CD4-positive, alpha-beta T cell treated with Interleukin-4 for 4 hours (primary cell): ENCODE measurements at regions not wholly inside any gene's neighbourhood (a gene's known extent, or its start where the extent isn't known, plus 50 kb on each side); places are given as distances from the start of the nearest gene placed in this dataset.

Experiments
- DNase-seq: peaks from one replicate; pipeline ENCODE4 v3.0.0-alpha.2; 2020

- no peak for DNase-seq
Measured at GRCh38 chr2:217097346-217097745, 237.5 kb upstream of the TNP1 start.

GRCh38 chr2:217096474-217097225, 236.8 kb upstream of the TNP1 start:
- DNase-seq: no peak

DNA sequence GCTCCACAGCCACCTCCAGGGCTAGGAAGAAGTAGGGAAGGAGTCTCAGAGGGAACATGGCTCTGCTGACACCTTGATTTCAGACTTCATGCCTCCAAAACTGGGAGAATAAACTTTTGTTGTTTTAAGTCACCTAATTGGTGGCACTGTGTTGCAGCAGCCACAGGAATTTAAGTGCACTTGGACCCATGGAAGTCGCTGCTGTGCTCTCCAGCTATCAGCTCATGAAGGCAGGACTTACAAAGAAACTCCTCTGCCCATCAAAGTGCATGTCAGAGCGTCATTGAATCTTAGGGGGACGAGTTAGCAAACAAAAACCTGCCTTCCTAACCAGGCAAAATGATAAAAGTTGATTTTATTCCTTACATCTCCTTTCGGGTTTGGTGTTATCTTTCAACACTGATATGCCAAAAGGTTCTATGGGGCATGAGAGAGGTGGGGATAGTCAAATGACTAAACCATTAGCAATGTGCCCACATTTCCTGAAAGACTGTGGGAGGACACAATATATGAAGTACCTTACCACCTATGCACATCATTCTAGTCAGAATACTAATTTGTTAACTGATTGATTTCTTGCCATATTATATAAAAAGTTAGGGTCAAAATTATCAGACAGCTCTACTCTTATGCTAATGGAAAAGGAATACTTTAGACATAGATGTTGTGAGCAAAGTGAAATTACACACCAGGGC, 235.8 kb upstream of the TNP1 start:
- no peak for DNase-seq

GRCh38 chr2:217092710-217093379, 233.0 kb upstream of the TNP1 start:
- DNase-seq: no peak

- DNase-seq: no peak
Measured at GRCh38 chr2:217091531-217091930, 231.7 kb upstream of the TNP1 start.

DNA sequence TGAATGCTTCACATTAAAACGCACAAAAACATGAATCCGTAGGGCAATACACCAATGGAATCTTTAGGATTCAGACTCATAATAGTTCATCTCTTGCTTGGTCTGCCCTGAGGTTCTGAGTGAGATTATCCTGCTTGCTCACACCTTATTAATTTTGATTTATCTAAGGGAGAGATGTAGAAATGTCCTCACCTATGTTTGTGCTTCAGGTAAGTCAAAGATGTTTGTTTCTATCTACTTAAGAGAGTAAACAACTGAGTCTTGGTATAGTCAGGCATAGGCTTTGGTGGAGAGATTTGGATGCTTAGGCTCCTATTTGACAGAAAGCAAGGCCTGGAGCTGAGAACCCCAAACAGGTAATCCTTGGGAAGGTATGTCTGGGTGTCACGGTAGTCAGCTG, 231.0 kb upstream of the TNP1 start:
- DNase-seq: no peak

DNA sequence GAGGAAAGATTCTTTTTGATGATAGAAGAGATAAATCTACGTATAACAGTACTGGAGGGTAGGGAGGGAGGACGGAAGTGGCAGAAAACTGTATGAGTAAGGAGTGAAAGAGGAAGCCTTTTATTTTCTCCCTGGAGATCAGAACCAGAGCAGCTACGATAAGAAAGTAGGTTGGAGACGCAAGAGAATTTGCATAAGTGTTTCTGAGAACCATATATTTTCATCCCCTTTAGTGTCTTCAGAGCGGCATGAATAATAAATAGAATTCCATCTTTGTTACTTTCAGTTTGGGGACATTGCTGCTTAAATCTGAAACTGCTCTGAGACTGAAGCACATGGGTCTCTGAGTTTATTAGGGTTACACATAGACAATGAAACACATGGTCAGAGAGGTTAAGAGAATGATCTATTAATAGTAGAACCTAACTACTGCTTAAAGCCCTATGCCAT, 230.2 kb upstream of the TNP1 start:
- no peak for DNase-seq

DNA sequence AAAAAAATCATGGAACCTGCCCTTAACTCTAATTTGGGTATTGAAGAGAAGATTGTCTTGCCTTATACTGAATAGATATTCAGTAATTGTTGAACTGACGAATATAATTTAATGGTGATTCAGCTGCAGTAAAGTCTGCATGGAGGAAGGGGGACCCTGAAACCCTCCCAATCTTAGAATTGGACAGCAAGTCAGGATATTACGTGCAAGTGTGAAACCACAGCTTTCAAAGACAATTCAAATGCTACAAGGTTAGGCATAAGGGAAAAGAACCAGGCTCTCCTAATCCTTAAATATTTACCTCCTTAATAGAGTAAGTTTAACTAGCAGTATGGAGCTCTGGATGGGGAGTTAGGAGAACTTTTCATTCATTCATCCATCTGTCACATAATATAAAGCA, 226.9 kb upstream of the TNP1 start:
- DNase-seq: no peak

GRCh38 chr2:217086038-217086522, 226.2 kb upstream of the TNP1 start:
- DNase-seq: no peak

DNA sequence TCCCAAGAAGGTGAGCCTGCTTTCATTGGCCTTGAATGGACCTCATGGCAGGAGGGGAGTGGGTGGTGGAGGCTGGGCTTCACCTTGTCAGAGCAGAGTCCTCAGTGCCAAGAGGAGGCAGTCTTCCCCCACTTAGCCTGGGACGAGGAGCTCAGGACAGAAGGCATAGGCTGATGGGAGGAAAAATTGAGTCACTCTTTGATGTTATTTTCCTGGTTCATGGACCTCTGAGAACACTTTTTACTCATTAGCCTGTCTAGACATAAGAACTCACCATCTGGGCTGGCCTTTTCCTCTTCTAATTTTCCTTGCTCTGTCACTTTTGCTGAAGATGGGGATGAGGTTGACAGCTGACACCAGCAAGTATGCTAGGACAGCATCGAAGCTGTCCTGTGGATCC, 225.7 kb upstream of the TNP1 start:
- no peak for DNase-seq

DNA sequence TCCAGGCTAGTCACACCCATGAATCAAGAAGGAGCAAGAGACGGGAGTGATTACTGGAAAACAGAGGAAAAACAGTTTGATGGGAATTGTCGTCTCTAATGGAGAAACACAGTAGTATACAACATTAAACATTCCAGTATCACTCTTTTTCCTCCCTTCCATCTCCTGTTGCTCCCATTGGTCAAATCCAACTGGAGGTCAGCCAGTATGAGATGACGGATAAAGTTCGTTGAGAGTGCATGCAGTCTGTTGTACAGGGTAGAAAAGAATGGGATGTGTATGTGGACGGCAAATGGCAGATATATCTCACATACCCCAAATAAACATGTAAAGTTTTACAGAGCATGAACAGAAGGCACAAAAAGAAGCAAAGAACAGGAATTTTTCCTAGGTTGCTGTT, 221.9 kb upstream of the TNP1 start:
- no peak for DNase-seq

DNA sequence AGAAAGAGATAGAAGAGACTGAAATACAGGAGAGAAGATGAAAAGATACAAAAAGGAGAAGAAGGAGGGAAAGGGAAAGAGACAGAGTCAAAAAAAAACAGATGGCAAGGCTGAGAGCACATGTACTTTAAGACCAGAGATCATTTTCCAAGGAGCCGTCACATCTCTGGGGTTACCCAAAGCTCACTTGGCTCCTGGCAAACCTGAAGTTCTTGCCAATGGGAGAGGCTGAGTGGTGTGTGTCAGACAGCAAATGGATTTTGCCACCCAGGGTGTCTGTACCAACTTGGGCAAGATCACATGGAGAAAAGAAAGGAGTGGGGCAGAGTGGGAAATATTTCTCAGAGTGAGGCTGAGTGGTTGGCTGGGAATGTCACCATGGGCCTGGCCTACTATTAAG, 219.3 kb upstream of the TNP1 start:
- no peak for DNase-seq

DNA sequence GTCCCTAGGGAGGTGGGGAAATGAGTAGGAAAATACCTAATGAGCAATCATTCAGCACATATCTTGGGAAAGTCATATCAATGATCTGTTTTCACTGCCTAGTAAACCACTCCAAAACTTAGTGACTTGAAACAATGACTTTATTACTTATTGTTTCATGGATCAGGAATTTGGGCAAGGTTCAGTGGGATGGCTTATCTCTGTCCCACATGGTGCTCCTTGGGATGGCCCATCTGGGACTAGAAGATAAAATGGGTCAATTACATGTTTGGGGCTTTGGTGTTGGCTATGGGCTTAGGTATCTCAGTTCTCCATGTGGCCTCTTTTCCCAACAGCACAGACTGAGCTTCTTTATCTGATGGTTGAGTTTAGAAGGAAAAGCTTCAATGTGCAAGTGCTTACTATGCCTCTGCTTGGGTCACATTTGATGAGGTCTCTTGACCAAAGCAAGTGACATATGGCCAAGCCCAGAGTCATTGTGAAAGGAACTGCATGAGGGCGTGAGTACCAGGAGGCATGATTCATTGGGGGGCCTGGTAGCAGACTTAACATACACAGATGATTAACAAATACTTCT, 218.1 kb upstream of the TNP1 start:
- DNase-seq: no peak

DNA sequence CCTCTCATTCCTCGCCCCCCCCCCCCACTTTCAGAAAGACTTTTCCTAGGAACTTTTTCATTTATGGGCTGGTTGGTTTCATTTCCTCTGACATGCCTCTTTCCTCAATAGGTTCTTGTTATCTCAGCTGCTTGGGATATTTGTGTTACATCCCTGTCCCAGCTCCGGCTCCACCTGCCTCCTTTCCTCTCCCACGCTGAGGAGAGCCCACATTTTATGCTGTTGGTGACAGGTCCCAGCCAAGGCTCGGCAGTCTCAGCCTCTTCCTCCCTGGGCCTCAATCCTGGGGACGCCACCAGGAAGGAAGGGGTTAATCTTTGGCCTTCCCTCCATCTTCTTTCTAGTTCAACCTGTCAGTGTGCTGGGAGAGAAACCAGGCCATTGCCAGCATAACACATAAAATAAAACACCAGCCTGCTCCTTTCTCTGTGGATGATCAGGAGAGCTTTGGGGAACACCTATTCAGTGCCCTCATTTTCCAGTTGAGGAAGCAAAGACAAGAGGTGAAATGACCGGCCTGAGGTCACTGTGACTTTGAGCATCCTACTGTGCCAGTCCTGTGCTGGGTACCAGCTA, 216.9 kb upstream of the TNP1 start:
- DNase-seq: no peak

DNA sequence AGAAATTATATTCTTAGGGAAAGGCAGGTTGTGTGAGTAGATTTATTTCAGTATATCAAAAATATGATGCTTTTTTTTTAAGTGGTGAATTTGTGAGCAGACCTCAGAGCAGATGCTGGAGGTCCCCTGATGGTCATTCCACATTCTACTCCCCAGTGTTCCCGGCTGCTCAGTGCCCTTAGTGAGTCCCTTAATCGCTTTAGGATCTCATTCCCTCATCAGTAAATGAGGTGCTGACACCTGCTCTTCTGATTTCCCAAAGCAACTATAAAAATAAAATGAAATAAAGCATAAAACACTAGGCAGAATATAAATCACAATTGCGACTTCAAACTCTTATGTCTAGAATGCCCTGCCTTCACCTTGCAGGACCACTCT, 216.2 kb upstream of the TNP1 start:
- DNase-seq: no peak

DNA sequence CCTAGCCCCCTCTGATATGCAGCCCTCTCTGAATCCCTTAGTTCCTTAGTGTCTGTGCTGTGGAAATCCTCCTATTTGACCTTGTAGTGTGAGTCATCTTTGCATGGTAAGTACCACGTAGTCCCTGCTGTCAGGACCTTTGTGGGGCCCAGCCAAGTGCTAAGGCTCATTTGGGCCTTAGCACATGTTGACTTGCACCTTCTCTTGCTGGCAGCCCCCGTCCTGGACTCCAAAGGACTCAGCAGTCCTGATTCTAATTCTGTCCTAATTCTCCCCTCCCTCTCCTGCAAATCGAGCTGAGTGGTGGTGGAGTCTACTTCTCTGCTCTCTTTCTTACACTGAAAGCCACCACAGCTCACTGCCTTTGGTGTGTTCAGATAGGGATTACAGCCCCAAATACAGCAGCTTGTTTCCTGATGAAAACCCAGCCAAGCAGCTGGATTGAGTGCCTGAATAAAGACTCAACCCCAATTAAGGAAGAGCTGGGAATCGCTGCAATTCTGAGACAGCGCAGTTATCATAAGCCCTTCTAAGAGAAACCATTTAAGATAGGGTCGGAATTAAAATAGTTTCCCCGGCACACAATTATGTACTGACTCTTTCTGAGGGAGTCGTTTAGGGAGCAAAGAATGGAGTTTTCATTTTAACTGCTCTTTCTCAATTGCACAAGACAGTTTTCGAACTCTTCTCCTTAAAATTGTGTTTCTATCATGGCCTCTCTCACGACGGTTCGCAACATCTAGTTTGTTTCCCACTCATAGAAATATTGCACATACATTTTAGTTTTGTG, 215.6 kb upstream of the TNP1 start:
- DNase-seq: no peak

DNA sequence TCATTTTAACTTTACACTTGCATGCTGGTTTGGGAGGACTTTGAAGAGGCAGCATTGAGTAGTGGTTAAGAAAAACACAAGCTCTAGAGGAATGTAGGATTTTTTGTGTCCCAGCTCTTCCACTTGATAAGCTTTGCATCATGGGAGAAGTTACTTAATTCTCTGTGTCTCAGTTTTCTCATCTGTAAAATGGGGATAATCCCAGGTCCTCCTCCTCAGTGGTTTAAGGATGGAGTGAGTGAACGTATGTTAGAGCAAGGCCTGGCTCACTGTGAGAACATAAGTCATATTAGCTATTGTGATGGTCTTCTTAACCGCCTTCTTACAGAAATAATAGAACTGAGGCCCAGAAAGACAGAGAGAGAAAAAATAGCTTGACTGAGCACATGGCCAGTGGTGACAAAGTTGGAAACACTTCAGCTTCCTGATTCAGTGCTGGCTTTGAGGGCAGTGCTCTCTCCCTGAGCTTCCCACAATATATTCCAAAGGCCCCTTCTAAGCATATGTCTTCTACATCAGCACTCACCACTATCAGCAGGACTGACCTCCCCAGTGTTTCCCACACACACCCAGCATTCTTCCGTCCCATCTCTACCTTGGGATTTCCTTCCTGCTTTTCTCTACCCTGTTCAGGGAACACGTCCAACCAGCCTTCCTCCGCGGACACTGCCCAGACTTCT, 214.9 kb upstream of the TNP1 start:
- no peak for DNase-seq

DNA sequence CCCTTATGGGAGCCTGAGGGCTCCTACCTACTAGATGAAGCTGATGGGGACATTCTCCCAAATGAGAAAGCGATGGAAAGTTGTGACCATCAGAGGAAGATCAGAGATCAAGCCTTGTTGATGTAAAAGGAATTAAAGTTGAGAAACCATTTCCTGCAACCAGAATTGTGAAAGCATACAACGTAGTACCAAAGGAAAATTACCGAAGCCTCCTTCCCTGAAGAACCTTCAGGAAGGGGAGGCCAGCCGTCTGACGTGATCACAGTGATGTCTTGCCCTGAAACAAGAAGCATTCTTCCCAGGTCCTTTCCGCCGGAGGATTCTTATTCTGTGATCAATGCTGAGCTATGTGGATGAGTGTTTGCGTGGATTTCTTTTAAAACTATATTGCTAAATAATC, 211.6 kb upstream of the TNP1 start:
- DNase-seq: no peak

GRCh38 chr2:217070611-217071010, 210.7 kb upstream of the TNP1 start:
- DNase-seq: no peak

- no peak for DNase-seq
Measured at GRCh38 chr2:217070043-217070430, 210.2 kb upstream of the TNP1 start.

- no peak for DNase-seq
Measured at GRCh38 chr2:217069263-217070042, 209.6 kb upstream of the TNP1 start.
